PFSK-1 (cell line): ENCODE measurements at regions not wholly inside any gene's neighbourhood (a gene's known extent, or its start where the extent isn't known, plus 50 kb on each side); places are given as distances from the start of the nearest gene placed in this dataset.

Experiments used
- FOXP2 ChIP-seq: optimal IDR thresholded peaks from 2 replicates; pipeline ENCODE3; 2011; ENCODE audit warnings: borderline replicate concordance, control low read depth, inconsistent platforms; ENCODE audit not compliant: insufficient read depth; ENCODE audit errors: extremely low read length, extremely low read depth
- POLR2AphosphoS5 ChIP-seq: IDR thresholded peaks from 2 replicates; pipeline ENCODE4 v1.6.1; 2012; ENCODE audit warnings: low read depth, mild to moderate bottlenecking, control low read depth, low read length, moderate library complexity
- SIN3A ChIP-seq: IDR thresholded peaks from 2 replicates; pipeline ENCODE4 v1.6.1; 2012; ENCODE audit warnings: mild to moderate bottlenecking, low read length, moderate library complexity, borderline replicate concordance; ENCODE audit not compliant: insufficient read depth
- TAF1 ChIP-seq: IDR thresholded peaks from 2 replicates; pipeline ENCODE4 v1.6.1; 2012; ENCODE audit warnings: low read length, control low read depth, borderline replicate concordance; ENCODE audit not compliant: insufficient read depth
- TF ChIP-seq, protein P1 (sequence below), 2 experiments: IDR thresholded peaks; 2 replicates each; pipeline versions ENCODE4 v1.6.1 to v1.8.0; 2011 to 2012; ENCODE audit warnings: low read depth in 2 of 2, low read length in 2 of 2, control low read depth in 1 of 2, inconsistent platforms in 1 of 2, mild to moderate bottlenecking in 1 of 2, moderate library complexity in 1 of 2; ENCODE audit not compliant: insufficient read depth in 1 of 2

DNA sequence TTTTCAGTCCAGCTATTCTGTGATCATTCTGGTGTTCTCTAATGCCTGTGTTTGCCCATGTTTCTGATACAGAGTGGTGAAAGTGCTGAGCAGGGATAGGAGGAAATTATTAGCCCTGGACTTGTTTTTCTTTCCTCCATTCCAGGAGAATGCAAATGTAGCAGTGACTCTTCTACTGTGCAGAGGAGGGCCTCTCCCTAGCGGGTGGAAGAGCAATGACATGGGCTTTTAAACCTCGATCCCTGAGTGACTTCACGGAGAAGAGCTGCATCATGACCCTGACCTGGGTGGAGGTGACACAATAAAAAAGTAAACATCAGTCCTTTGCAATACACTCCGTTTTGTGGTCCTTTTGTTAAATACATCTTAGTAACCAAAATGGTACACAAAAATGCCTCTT is 68.0 kb upstream of the NETO1 start:
- TF ChIP-seq FOXP2 (no peak), TAF1 (no peak), SIN3A (no peak), POLR2AphosphoS5 (no peak)
- TF ChIP-seq, protein P1, sequence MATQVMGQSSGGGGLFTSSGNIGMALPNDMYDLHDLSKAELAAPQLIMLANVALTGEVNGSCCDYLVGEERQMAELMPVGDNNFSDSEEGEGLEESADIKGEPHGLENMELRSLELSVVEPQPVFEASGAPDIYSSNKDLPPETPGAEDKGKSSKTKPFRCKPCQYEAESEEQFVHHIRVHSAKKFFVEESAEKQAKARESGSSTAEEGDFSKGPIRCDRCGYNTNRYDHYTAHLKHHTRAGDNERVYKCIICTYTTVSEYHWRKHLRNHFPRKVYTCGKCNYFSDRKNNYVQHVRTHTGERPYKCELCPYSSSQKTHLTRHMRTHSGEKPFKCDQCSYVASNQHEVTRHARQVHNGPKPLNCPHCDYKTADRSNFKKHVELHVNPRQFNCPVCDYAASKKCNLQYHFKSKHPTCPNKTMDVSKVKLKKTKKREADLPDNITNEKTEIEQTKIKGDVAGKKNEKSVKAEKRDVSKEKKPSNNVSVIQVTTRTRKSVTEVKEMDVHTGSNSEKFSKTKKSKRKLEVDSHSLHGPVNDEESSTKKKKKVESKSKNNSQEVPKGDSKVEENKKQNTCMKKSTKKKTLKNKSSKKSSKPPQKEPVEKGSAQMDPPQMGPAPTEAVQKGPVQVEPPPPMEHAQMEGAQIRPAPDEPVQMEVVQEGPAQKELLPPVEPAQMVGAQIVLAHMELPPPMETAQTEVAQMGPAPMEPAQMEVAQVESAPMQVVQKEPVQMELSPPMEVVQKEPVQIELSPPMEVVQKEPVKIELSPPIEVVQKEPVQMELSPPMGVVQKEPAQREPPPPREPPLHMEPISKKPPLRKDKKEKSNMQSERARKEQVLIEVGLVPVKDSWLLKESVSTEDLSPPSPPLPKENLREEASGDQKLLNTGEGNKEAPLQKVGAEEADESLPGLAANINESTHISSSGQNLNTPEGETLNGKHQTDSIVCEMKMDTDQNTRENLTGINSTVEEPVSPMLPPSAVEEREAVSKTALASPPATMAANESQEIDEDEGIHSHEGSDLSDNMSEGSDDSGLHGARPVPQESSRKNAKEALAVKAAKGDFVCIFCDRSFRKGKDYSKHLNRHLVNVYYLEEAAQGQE (IDR thresholded peaks at IDR 0.05; ENCODE audit: insufficient read depth in 1 of 2, low read depth in 2 of 2, low read length in 2 of 2) = no peak

DNA sequence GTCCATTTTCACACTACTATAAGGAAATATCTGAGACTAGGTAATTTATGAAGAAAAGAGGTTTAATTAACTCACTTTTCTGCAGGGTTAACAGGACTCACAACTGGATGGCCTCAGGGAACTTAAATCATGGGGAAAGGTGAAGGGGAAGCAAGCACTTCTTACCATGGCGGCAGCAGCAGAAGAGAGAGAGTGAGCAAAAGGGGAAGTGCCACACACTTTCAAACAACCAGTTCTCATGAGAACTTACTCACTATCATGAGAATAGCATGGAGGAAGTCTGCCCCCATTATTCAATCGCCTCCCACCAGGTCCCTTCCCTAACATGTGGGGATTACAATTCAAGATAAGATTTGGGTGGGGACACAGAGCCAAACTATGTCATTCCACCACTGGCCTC is 55.1 kb upstream of the NETO1 start:
- TF ChIP-seq TAF1 = no peak
- TF ChIP-seq SIN3A = no peak
- no peak for TF ChIP-seq FOXP2
- TF ChIP-seq, protein P1 (IDR thresholded peaks at IDR 0.05; ENCODE audit: insufficient read depth in 1 of 2, low read depth in 2 of 2, low read length in 2 of 2) = no peak
- TF ChIP-seq POLR2AphosphoS5 = no peak
